ENCODE measurements at regions not wholly inside any gene's neighbourhood (a gene's known extent, or its start where the extent isn't known, plus 50 kb on each side); places are given as distances from the start of the nearest gene placed in this dataset.
"Not testable (repeated sequence)": the region's sequence is repeated elsewhere in the genome, so short reads cannot be mapped to it uniquely, and the experiment has no call there.

DNA sequence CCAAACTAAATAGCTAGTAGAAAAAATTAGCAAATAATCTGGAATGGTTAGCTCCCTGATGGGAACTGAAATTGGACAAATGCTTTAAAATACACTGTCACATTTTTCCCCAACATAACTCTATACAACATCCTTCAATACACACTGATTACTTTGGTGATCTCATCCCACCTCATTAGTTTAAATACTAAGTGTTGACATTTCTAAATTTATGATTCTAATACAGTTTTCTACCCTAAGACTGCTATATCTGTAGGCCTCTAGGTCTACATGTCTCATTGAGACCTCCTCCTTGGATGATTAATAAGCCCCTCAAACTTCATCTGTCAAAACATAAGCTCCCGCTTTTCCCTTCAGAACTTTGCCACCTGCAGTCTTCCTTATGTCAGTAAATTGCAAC is 80.7 kb upstream of the SLITRK5 start:
- no peak for DNase-seq

DNA sequence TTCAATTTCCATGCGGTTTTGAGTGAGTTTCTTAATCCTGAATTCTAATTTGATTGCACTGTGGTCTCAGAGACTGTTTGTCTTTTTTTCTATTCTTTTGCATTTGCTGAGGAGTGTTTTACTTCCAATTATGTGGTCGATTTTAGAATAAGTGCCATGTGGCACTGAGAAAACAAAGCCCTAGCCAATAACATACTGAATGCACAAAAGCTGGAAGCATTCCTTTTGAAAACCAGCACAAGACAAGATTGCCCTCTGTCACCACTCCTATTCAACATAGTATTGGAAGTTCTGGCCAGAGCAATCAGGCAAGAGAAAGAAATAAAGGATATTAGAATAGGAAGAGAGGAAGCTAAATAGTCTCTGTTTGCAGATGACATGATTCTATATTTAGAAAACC is 66.7 kb upstream of the SLITRK5 start:
- not testable (repeated sequence) for DNase-seq

DNA sequence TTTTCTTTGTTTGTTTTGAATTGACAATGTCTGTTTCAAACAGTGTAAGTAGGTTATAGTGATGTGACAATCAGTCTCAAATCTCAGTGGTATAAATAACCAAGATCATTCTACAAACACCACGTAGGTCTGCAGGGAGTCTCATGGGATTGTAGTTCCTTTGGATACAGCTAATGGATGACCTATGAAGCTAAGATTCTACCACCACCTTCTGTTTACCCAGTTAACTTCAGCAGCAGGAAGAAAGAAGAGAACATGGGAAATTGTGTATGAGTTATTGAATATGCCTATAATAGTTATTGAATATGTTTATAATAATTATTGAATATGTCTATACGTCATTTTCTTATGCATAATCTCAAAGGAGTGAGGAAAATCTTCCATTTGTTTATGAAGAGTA is 63.9 kb upstream of the SLITRK5 start:
- no peak for DNase-seq

DNA sequence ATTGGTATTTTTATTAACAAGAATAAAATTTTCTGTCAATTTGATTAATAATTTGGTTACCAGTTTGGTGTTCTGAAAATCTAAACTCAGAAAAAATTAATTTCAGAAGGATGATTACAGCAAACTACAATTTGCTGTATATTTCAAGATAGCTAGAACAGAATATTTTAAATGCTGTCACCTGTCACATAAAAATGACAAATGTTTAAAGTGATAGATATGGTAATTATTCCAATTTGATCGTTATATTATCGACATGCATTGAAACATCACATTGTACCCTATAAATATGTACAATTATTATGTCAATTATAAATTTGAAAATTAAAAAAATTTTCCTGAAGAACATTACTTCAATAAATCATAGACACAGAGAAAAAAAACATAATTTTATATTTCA is 56.9 kb upstream of the SLITRK5 start:
- DNase-seq, result no peak
